ENCODE measurements at regions not wholly inside any gene's neighbourhood (a gene's known extent, or its start where the extent isn't known, plus 50 kb on each side); places are given as distances from the start of the nearest gene placed in this dataset.

GRCh38 chr1:148310807-148311206, 158.7 kb upstream of the NBPF11 start:
- TF ChIP-seq, protein P1, sequence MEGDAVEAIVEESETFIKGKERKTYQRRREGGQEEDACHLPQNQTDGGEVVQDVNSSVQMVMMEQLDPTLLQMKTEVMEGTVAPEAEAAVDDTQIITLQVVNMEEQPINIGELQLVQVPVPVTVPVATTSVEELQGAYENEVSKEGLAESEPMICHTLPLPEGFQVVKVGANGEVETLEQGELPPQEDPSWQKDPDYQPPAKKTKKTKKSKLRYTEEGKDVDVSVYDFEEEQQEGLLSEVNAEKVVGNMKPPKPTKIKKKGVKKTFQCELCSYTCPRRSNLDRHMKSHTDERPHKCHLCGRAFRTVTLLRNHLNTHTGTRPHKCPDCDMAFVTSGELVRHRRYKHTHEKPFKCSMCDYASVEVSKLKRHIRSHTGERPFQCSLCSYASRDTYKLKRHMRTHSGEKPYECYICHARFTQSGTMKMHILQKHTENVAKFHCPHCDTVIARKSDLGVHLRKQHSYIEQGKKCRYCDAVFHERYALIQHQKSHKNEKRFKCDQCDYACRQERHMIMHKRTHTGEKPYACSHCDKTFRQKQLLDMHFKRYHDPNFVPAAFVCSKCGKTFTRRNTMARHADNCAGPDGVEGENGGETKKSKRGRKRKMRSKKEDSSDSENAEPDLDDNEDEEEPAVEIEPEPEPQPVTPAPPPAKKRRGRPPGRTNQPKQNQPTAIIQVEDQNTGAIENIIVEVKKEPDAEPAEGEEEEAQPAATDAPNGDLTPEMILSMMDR (IDR thresholded peaks at IDR 0.05) = no peak
- TF ChIP-seq, protein P2, sequence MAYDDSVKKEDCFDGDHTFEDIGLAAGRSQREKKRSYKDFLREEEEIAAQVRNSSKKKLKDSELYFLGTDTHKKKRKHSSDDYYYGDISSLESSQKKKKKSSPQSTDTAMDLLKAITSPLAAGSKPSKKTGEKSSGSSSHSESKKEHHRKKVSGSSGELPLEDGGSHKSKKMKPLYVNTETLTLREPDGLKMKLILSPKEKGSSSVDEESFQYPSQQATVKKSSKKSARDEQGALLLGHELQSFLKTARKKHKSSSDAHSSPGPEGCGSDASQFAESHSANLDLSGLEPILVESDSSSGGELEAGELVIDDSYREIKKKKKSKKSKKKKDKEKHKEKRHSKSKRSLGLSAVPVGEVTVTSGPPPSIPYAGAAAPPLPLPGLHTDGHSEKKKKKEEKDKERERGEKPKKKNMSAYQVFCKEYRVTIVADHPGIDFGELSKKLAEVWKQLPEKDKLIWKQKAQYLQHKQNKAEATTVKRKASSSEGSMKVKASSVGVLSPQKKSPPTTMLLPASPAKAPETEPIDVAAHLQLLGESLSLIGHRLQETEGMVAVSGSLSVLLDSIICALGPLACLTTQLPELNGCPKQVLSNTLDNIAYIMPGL (CRISPR knock-in tag; IDR thresholded peaks at IDR 0.05) = no peak
- TF ChIP-seq ZNF232 (CRISPR knock-in tag; IDR thresholded peaks at IDR 0.05) (no peak), ELF4 (CRISPR knock-in tag; IDR thresholded peaks at IDR 0.05; ENCODE audit: low read depth) (no peak), CDX4 (CRISPR knock-in tag; IDR thresholded peaks at IDR 0.05; ENCODE audit: borderline replicate concordance) (no peak), IRF1 (CRISPR knock-in tag; IDR thresholded peaks at IDR 0.05) (no peak), ZNF121 (CRISPR knock-in tag; IDR thresholded peaks at IDR 0.05) (no peak), PRDM15 (CRISPR knock-in tag; IDR thresholded peaks at IDR 0.05) (no peak), ZNF416 (CRISPR knock-in tag; IDR thresholded peaks at IDR 0.05) (no peak), ZNF317 (CRISPR knock-in tag; IDR thresholded peaks at IDR 0.05; ENCODE audit: borderline replicate concordance, low read depth) (no peak)
- TF ChIP-seq, protein P3, sequence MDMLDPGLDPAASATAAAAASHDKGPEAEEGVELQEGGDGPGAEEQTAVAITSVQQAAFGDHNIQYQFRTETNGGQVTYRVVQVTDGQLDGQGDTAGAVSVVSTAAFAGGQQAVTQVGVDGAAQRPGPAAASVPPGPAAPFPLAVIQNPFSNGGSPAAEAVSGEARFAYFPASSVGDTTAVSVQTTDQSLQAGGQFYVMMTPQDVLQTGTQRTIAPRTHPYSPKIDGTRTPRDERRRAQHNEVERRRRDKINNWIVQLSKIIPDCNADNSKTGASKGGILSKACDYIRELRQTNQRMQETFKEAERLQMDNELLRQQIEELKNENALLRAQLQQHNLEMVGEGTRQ (CRISPR knock-in tag; IDR thresholded peaks at IDR 0.05) = no peak
- TF ChIP-seq, protein P4, sequence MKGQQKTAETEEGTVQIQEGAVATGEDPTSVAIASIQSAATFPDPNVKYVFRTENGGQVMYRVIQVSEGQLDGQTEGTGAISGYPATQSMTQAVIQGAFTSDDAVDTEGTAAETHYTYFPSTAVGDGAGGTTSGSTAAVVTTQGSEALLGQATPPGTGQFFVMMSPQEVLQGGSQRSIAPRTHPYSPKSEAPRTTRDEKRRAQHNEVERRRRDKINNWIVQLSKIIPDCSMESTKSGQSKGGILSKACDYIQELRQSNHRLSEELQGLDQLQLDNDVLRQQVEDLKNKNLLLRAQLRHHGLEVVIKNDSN (CRISPR knock-in tag; IDR thresholded peaks at IDR 0.05) = no peak
